ENCODE measurements at regions not wholly inside any gene's neighbourhood (a gene's known extent, or its start where the extent isn't known, plus 50 kb on each side); places are given as distances from the start of the nearest gene placed in this dataset.

- Histone ChIP-seq H4K91ac (ENCODE audit: insufficient read length, low read depth, low read length) (no peak overlapping the region), H3K27ac (ENCODE audit: insufficient read length, low read depth, low read length) (no peak overlapping the region), H3K23ac (ENCODE audit: insufficient read length, low read depth, low read length) (no peak overlapping the region), H2AFZ (ENCODE audit: low read length) (no peak overlapping the region), H2BK12ac (ENCODE audit: insufficient read length, low read depth, low read length) (no peak overlapping the region), H2BK5ac (ENCODE audit: insufficient read length, low read length) (no peak overlapping the region), H3T11ph (ENCODE audit: low read length) (no peak overlapping the region), H3K4me2 (ENCODE audit: insufficient read depth, insufficient read length, low read length) (no peak overlapping the region), H2AK5ac (ENCODE audit: insufficient read length, low read length) (no peak overlapping the region), H3K14ac (ENCODE audit: insufficient read depth, low read length) (no peak overlapping the region), H3K9ac (ENCODE audit: extremely low read depth, insufficient read length, low read length) (no peak overlapping the region), H2BK15ac (ENCODE audit: low read depth, low read length) (no peak overlapping the region), H3K79me1 (ENCODE audit: insufficient read depth, low read depth, low read length, poor library complexity, severe bottlenecking) (no peaks in the 10 kb centered on the region), H3K4me1 (ENCODE audit: insufficient read depth, low read length) (no peaks in the 10 kb centered on the region), H2BK120ac (ENCODE audit: low read depth, low read length, poor library complexity, severe bottlenecking) (no peak overlapping the region), H4K5ac (ENCODE audit: insufficient read length, low read depth, low read length) (no peak overlapping the region), H4K20me1 (ENCODE audit: control insufficient read depth, insufficient read depth, insufficient read length) (no peaks in the 10 kb centered on the region), H3K4ac (ENCODE audit: low read depth, low read length) (no peak overlapping the region), H4K8ac (replicated peaks; ENCODE audit: insufficient read length, low read depth, low read length) (no peak overlapping the region), H2BK20ac (ENCODE audit: low read depth, low read length, poor library complexity, severe bottlenecking) (no peak overlapping the region), H3K23me2 (ENCODE audit: insufficient read length, low read depth, low read length, poor library complexity, severe bottlenecking) (no peaks in the 10 kb centered on the region), H3K9me3 (ENCODE audit: control insufficient read depth, low read depth, low read length) (no peaks in the 10 kb centered on the region), H3K79me2 (ENCODE audit: insufficient read depth, low read length) (no peaks in the 10 kb centered on the region; the same call in 1 of the 2 replicates), H3K27me3 (ENCODE audit: insufficient read depth, low read length) (no peaks in the 10 kb centered on the region), H3K18ac (ENCODE audit: insufficient read length, low read depth, low read length) (no peak overlapping the region), H3K56ac (ENCODE audit: insufficient read length, low read depth, low read length) (no peak overlapping the region)
- Mint-ChIP-seq H3K27me3 (ENCODE audit: low read depth) (no peaks in the 10 kb centered on the region), H3K9me3 (no peaks in the 10 kb centered on the region; a peak in 1 of 5 replicates), H3K4me3 (no peak overlapping the region), H3K27ac (no peak overlapping the region), H3K4me1 (no peaks in the 10 kb centered on the region), H3K36me3 (ENCODE audit: insufficient read depth in 1 of 3, low read depth in 3 of 3) (no peaks in the 10 kb centered on the region; a peak in 2 of 7 replicates)
- no peak for DNase-seq
- WGBS (ENCODE audit: extremely low coverage, insufficient read length, low lambda C conversion rate): no CpG with 5 or more reads among the region's 1 CpG
- TF ChIP-seq CTCF (conservative IDR thresholded peaks at IDR 0.05): peak; percentile 23; the same call in 1 of the 3 replicates
These were observed 499.0 kb downstream of the NUF2 start for GRCh38 chr1:163820766-163821165.
